H9 (cell line): ENCODE measurements at regions not wholly inside any gene's neighbourhood (a gene's known extent, or its start where the extent isn't known, plus 50 kb on each side); places are given as distances from the start of the nearest gene placed in this dataset.

Experiments used
- DNase-seq: peaks from one replicate; pipeline ENCODE4 v3.0.0-alpha.2; 2017
- H2AFZ ChIP-seq: one replicate; pipeline ENCODE4 v1.6.1; 2013; ENCODE audit warnings: mild to moderate bottlenecking, low read length, control low read depth, moderate library complexity
- H2AK5ac ChIP-seq: 2 replicates; pipeline ENCODE4 v1.6.1; 2013; ENCODE audit warnings: low read length, control low read depth, mixed read lengths; ENCODE audit not compliant: insufficient read length
- H2BK120ac ChIP-seq: one replicate; pipeline ENCODE4 v1.6.1; 2013; ENCODE audit warnings: low read depth, mild to moderate bottlenecking, low read length, control low read depth, inconsistent platforms; ENCODE audit not compliant: poor library complexity, severe bottlenecking
- H2BK12ac ChIP-seq: 2 replicates; pipeline ENCODE4 v1.6.1; 2013; ENCODE audit warnings: low read length, control low read depth, mixed read lengths, low read depth; ENCODE audit not compliant: insufficient read length
- H2BK15ac ChIP-seq: 2 replicates; pipeline ENCODE4 v1.6.1; 2013; ENCODE audit warnings: low read depth, low read length, control low read depth
- H2BK20ac ChIP-seq: one replicate; pipeline ENCODE4 v1.6.1; 2013; ENCODE audit warnings: low read depth, mild to moderate bottlenecking, low read length, control low read depth, inconsistent platforms; ENCODE audit not compliant: poor library complexity, severe bottlenecking
- H2BK5ac ChIP-seq: 2 replicates; pipeline ENCODE4 v1.6.1; 2013; ENCODE audit warnings: low read length, control low read depth, mixed read lengths; ENCODE audit not compliant: insufficient read length
- H3K14ac ChIP-seq: 2 replicates; pipeline ENCODE4 v1.6.1; 2013; ENCODE audit warnings: low read length, control low read depth; ENCODE audit not compliant: insufficient read depth
- H3K18ac ChIP-seq: 2 replicates; pipeline ENCODE4 v1.6.1; 2013; ENCODE audit warnings: low read depth, mild to moderate bottlenecking, mixed read lengths, low read length, control low read depth; ENCODE audit not compliant: insufficient read length
- H3K23ac ChIP-seq: 2 replicates; pipeline ENCODE4 v1.6.1; 2013; ENCODE audit warnings: low read length, control low read depth, mixed read lengths, low read depth; ENCODE audit not compliant: insufficient read length
- H3K23me2 ChIP-seq: 2 replicates; pipeline ENCODE4 v1.6.1; 2013; ENCODE audit warnings: low read depth, mild to moderate bottlenecking, mixed read lengths, low read length, control low read depth; ENCODE audit not compliant: insufficient read length, poor library complexity, severe bottlenecking
- H3K27ac ChIP-seq: 2 replicates; pipeline ENCODE4 v1.5.1; 2013; ENCODE audit warnings: low read length, control low read depth, mixed read lengths, low read depth; ENCODE audit not compliant: insufficient read length
- H3K27me3 ChIP-seq: 2 replicates; pipeline ENCODE4 v1.6.1; 2013; ENCODE audit warnings: low read length, control low read depth, inconsistent platforms; ENCODE audit not compliant: insufficient read depth
- H3K4ac ChIP-seq: 2 replicates; pipeline ENCODE4 v1.6.1; 2013; ENCODE audit warnings: low read depth, mild to moderate bottlenecking, control low read depth, inconsistent platforms, low read length, moderate library complexity
- H3K4me1 ChIP-seq: 2 replicates; pipeline ENCODE4 v1.6.1; 2013; ENCODE audit warnings: low read length, control low read depth, inconsistent platforms; ENCODE audit not compliant: insufficient read depth
- H3K4me2 ChIP-seq: 2 replicates; pipeline ENCODE4 v1.6.1; 2013; ENCODE audit warnings: low read length, control low read depth, mixed read lengths; ENCODE audit not compliant: insufficient read length, insufficient read depth
- H3K56ac ChIP-seq: 2 replicates; pipeline ENCODE4 v1.6.1; 2013; ENCODE audit warnings: low read depth, mild to moderate bottlenecking, mixed read lengths, low read length, control low read depth; ENCODE audit not compliant: insufficient read length
- H3K79me1 ChIP-seq: 2 replicates; pipeline ENCODE4 v1.6.1; 2013; ENCODE audit warnings: low read depth, mild to moderate bottlenecking, moderate library complexity, low read length, control low read depth, inconsistent platforms; ENCODE audit not compliant: insufficient read depth, poor library complexity, severe bottlenecking
- H3K79me2 ChIP-seq: 2 replicates; pipeline ENCODE4 v1.6.1; 2013; ENCODE audit warnings: low read length, control low read depth, inconsistent platforms; ENCODE audit not compliant: insufficient read depth
- H3K9ac ChIP-seq: 2 replicates; pipeline ENCODE4 v1.6.1; 2013; ENCODE audit warnings: low read length, control low read depth, mixed read lengths; ENCODE audit not compliant: insufficient read length; ENCODE audit errors: extremely low read depth
- H3K9me3 ChIP-seq: one replicate; pipeline ENCODE4 v1.6.1; 2013; ENCODE audit warnings: low read depth, low read length, inconsistent platforms; ENCODE audit not compliant: control insufficient read depth
- H3T11ph ChIP-seq: one replicate; pipeline ENCODE4 v1.6.1; 2013; ENCODE audit warnings: mild to moderate bottlenecking, low read length, control low read depth, inconsistent platforms
- H4K20me1 ChIP-seq: one replicate; pipeline ENCODE4 v1.6.1; 2013; ENCODE audit not compliant: control insufficient read depth, insufficient read length, insufficient read depth
- H4K5ac ChIP-seq: 2 replicates; pipeline ENCODE4 v1.6.1; 2013; ENCODE audit warnings: low read depth, mild to moderate bottlenecking, mixed read lengths, low read length, control low read depth; ENCODE audit not compliant: insufficient read length
- H4K8ac ChIP-seq: replicated peaks from 2 replicates; pipeline ENCODE4 v1.6.1; 2013; ENCODE audit warnings: low read length, control low read depth, mixed read lengths, low read depth; ENCODE audit not compliant: insufficient read length
- H4K91ac ChIP-seq: 2 replicates; pipeline ENCODE4 v1.6.1; 2013; ENCODE audit warnings: low read depth, mild to moderate bottlenecking, moderate library complexity, mixed read lengths, low read length, control low read depth; ENCODE audit not compliant: insufficient read length
- H3K27ac Mint-ChIP-seq, 3 experiments: 2 replicates in 2 of 3; 3 replicates in 1 of 3; pipeline ENCODE4 v1.8.0; 2020 to 2021; ENCODE audit warnings: mixed read lengths in 3 of 3, mild to moderate bottlenecking in 1 of 3, moderate library complexity in 1 of 3
- H3K27me3 Mint-ChIP-seq: 2 replicates; pipeline ENCODE4 v1.8.0; 2021; ENCODE audit warnings: low read depth, mild to moderate bottlenecking, moderate library complexity, mixed read lengths
- H3K36me3 Mint-ChIP-seq, 3 experiments: 2 replicates in 2 of 3; 3 replicates in 1 of 3; pipeline ENCODE4 v1.8.0; 2020 to 2021; ENCODE audit warnings: low read depth in 3 of 3, mixed read lengths in 3 of 3; ENCODE audit not compliant: insufficient read depth in 1 of 3
- H3K4me1 Mint-ChIP-seq, 2 experiments: 2 replicates each; pipeline ENCODE4 v1.8.0; 2020; ENCODE audit warnings: mixed read lengths in 2 of 2
- H3K4me3 Mint-ChIP-seq, 2 experiments: 2 replicates in 1 of 2; 3 replicates in 1 of 2; pipeline ENCODE4 v1.8.0; 2020 to 2021; ENCODE audit warnings: mild to moderate bottlenecking in 2 of 2, mixed read lengths in 2 of 2, moderate library complexity in 1 of 2
- H3K9me3 Mint-ChIP-seq, 2 experiments: 2 replicates in 1 of 2; 3 replicates in 1 of 2; pipeline ENCODE4 v1.8.0; 2020; ENCODE audit warnings: mild to moderate bottlenecking in 2 of 2, mixed read lengths in 2 of 2, moderate library complexity in 1 of 2
- CTCF ChIP-seq: fragments of 200-600 bp; sonication (generic); conservative IDR thresholded peaks from 3 replicates; pipeline ENCODE4 v1.8.0; 2021; ENCODE audit warnings: antibody characterized with exemption, mild to moderate bottlenecking
- WGBS: extraction: QIAGEN DNeasy Blood & Tissue Kit; methylation state at CpG from one replicate; pipeline ENCODE4 v1.1.7; 2013; ENCODE audit warnings: missing lambda C conversion rate, low lambda C conversion rate, mixed read lengths; ENCODE audit not compliant: insufficient read length; ENCODE audit errors: extremely low coverage; 5-methylcytosine and 5-hydroxymethylcytosine counted together

DNA sequence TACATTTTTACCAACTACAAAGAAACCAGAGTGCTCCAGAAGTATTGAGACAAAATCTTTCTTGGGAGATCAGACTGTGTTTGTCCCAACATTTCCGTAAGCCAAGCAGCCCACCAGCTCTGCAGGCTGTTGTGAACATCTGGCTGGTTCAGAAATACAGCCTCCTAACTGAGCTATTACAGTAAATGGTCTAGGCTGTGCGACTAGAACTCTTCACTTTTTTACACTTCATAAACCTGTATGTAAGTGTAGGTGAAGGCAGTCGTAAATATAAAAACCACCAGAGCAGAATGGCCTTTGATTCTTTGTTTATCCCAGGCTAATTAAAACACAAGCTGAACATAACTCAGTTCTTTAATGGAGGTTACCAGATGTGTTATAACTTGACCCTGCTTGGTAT is 235.3 kb downstream of the ARRDC4 start:
- no peaks in the 10 kb centered on the region for H4K20me1 ChIP-seq
- H4K8ac ChIP-seq: no peak overlapping the region
- H3K79me1 ChIP-seq: no peaks in the 10 kb centered on the region
- no peak overlapping the region for H3T11ph ChIP-seq
- H2BK15ac ChIP-seq: no peak overlapping the region
- no peak overlapping the region for H2AFZ ChIP-seq
- H3K18ac ChIP-seq: no peak overlapping the region
- H3K9me3 ChIP-seq: no peaks in the 10 kb centered on the region
- no peak overlapping the region for H2AK5ac ChIP-seq
- Mint-ChIP-seq H3K9me3 (peaks cover 0 to 2% of the 10 kb centered on the region in 2 experiments; a peak in 1 of 5 replicates), H3K36me3 (peaks cover 0 to under 1% (median 0%) of the 10 kb centered on the region in 3 experiments; a peak in 1 of 7 replicates), H3K27ac (no peak overlapping the region; a peak in 1 of 7 replicates), H3K4me3 (no peak overlapping the region), H3K27me3 (peaks cover 5% of the 10 kb centered on the region), H3K4me1 (peaks cover 4 to 5% of the 10 kb centered on the region in 2 experiments)
- H3K79me2 ChIP-seq: no peaks in the 10 kb centered on the region
- H3K4ac ChIP-seq: no peak overlapping the region
- no peak overlapping the region for H3K23ac ChIP-seq
- no peak overlapping the region for H2BK12ac ChIP-seq
- H3K23me2 ChIP-seq: no peaks in the 10 kb centered on the region
- no peaks in the 10 kb centered on the region for H3K27me3 ChIP-seq
- no peak for DNase-seq
- H3K4me2 ChIP-seq: no peak overlapping the region
- H3K4me1 ChIP-seq: no peaks in the 10 kb centered on the region
- H2BK5ac ChIP-seq: no peak overlapping the region
- no peak overlapping the region for H3K14ac ChIP-seq
- no peak overlapping the region for H4K5ac ChIP-seq
- H2BK20ac ChIP-seq: no peak overlapping the region
- TF ChIP-seq CTCF: no peak
- no peak overlapping the region for H2BK120ac ChIP-seq
- no peak overlapping the region for H3K27ac ChIP-seq
- no peak overlapping the region for H3K9ac ChIP-seq
- WGBS: no CpG with 5 or more reads among the region's 3 CpGs
- H4K91ac ChIP-seq: no peak overlapping the region
- no peak overlapping the region for H3K56ac ChIP-seq
